G401 (cell line): ENCODE measurements at regions not wholly inside any gene's neighbourhood (a gene's known extent, or its start where the extent isn't known, plus 50 kb on each side); places are given as distances from the start of the nearest gene placed in this dataset.

ENCODE experiments used
- DNase-seq: peaks from one replicate; pipeline ENCODE4 v3.0.0-alpha.2; 2015; ENCODE audit warnings: low spot score
- in situ Hi-C: cut with HindIII; loops from 2 replicates; pipeline ENCODE4 v1.10.0; 2016; ENCODE audit warnings: low sequenced_read_pairs, mixed read lengths

- DNase-seq = no peak
- in situ Hi-C loops = no loop called here
Measured at GRCh38 chr17:72046643-72047612, 73.9 kb upstream of the SOX9 start.

GRCh38 chr17:72049914-72050313 lies 70.9 kb upstream of the SOX9 start:
- no peak for DNase-seq
- in situ Hi-C loops = no loop called here

GRCh38 chr17:72053036-72053435 lies 67.8 kb upstream of the SOX9 start:
- in situ Hi-C loops = no loop called here
- peak; percentile 6 for DNase-seq

- DNase-seq = peak; percentile 26
- in situ Hi-C loops = no loop called here
Measured at GRCh38 chr17:72053449-72053848, 67.4 kb upstream of the SOX9 start.

- in situ Hi-C loops = no loop called here
- DNase-seq = no peak
Measured at GRCh38 chr17:72056155-72056554, 64.7 kb upstream of the SOX9 start.

- in situ Hi-C loops = no loop called here
- DNase-seq = no peak
Measured at GRCh38 chr17:72056727-72057290, 64.0 kb upstream of the SOX9 start.

- no peak for DNase-seq
- in situ Hi-C loops = no loop called here
Measured at GRCh38 chr17:72060084-72060483, 60.7 kb upstream of the SOX9 start.

GRCh38 chr17:72063262-72063661 lies 57.6 kb upstream of the SOX9 start:
- no peak for DNase-seq
- in situ Hi-C loops = no loop called here

- DNase-seq = no peak
- in situ Hi-C loops = no loop called here
Measured at GRCh38 chr17:72063756-72064450, 56.9 kb upstream of the SOX9 start.

- in situ Hi-C loops = no loop called here
- DNase-seq = no peak
Measured at GRCh38 chr17:72064606-72065193, 56.1 kb upstream of the SOX9 start.

GRCh38 chr17:72065556-72065955 lies 55.3 kb upstream of the SOX9 start:
- in situ Hi-C loops = no loop called here
- DNase-seq = no peak

GRCh38 chr17:72068643-72069042 lies 52.2 kb upstream of the SOX9 start:
- in situ Hi-C loops = no loop called here
- no peak for DNase-seq

GRCh38 chr17:72069586-72070202 lies 51.1 kb upstream of the SOX9 start:
- in situ Hi-C loops = no loop called here
- DNase-seq = no peak
